OCI-LY1 (cell line): ENCODE measurements at regions not wholly inside any gene's neighbourhood (a gene's known extent, or its start where the extent isn't known, plus 50 kb on each side); places are given as distances from the start of the nearest gene placed in this dataset.

Experiments
- H2AFZ ChIP-seq: fragments of 200-600 bp; sonication (generic), shearing (Covaris generic); 2 replicates; pipeline ENCODE4 v1.6.0; 2014; ENCODE audit warnings: antibody characterized with exemption, mild to moderate bottlenecking, low read length
- H3F3A ChIP-seq: fragments of 200-600 bp; sonication (generic), shearing (Covaris generic); 2 replicates; pipeline ENCODE4 v1.6.0; 2014; ENCODE audit warnings: mild to moderate bottlenecking, antibody characterized with exemption, low read length, moderate library complexity; ENCODE audit not compliant: insufficient read depth
- H3K27ac ChIP-seq: fragments of 200-600 bp; sonication (generic); 2 replicates; pipeline ENCODE4 v1.5.1; 2014; ENCODE audit warnings: low read length, mixed run types, mild to moderate bottlenecking, low read depth; ENCODE audit not compliant: poor library complexity, severe bottlenecking
- H3K27me3 ChIP-seq: fragments of 200-600 bp; sonication (generic); 2 replicates; pipeline ENCODE4 v1.6.0; 2014; ENCODE audit warnings: antibody characterized with exemption, mild to moderate bottlenecking, low read length, moderate library complexity; ENCODE audit not compliant: insufficient read depth
- H3K36me3 ChIP-seq: fragments of 200-600 bp; sonication (generic); 2 replicates; pipeline ENCODE4 v1.6.1; 2014; ENCODE audit warnings: mild to moderate bottlenecking, antibody characterized with exemption, low read length, moderate library complexity, mixed read lengths; ENCODE audit not compliant: insufficient read depth
- H3K4me1 ChIP-seq: fragments of 200-600 bp; sonication (generic); 2 replicates; pipeline ENCODE4 v1.5.1; 2014; ENCODE audit warnings: mild to moderate bottlenecking, low read length, moderate library complexity; ENCODE audit not compliant: insufficient read depth, severe bottlenecking
- H3K4me2 ChIP-seq: fragments of 200-600 bp; sonication (generic), shearing (Covaris generic); 2 replicates; pipeline ENCODE4 v1.6.1; 2014; ENCODE audit warnings: low read length
- H3K4me3 ChIP-seq: fragments of 200-600 bp; sonication (generic); 2 replicates; pipeline ENCODE4 v1.5.1; 2014; ENCODE audit warnings: low read length, low read depth, mild to moderate bottlenecking, mixed read lengths; ENCODE audit not compliant: poor library complexity, severe bottlenecking
- H3K79me2 ChIP-seq: fragments of 200-600 bp; shearing (Covaris generic); 2 replicates; pipeline ENCODE4 v1.6.1; 2016; ENCODE audit warnings: mixed run types, low read length, mixed read lengths; ENCODE audit not compliant: insufficient read depth
- H3K9ac ChIP-seq: fragments of 200-600 bp; sonication (generic), shearing (Covaris generic); 2 replicates; pipeline ENCODE4 v1.6.1; 2014; ENCODE audit warnings: mild to moderate bottlenecking, low read length, mixed read lengths
- H3K9me2 ChIP-seq: fragments of 200-600 bp; sonication (generic), shearing (Covaris generic); 2 replicates; pipeline ENCODE4 v1.6.1; 2014; ENCODE audit warnings: low read depth, mild to moderate bottlenecking, low read length, mixed read lengths
- H3K9me3 ChIP-seq: fragments of 200-600 bp; shearing (Covaris generic); 2 replicates; pipeline ENCODE4 v1.6.1; 2014; ENCODE audit warnings: low read length, mixed read lengths
- H4K20me1 ChIP-seq: fragments of 200-600 bp; sonication (generic), shearing (Covaris generic); 2 replicates; pipeline ENCODE4 v1.6.0; 2016; ENCODE audit warnings: mild to moderate bottlenecking, low read length; ENCODE audit not compliant: insufficient read depth
- CTCF ChIP-seq: fragments of 200-600 bp; sonication (generic), shearing (Covaris generic); IDR thresholded peaks from 2 replicates; pipeline ENCODE4 v1.5.1; 2017; ENCODE audit warnings: mild to moderate bottlenecking, antibody characterized with exemption, low read length, moderate library complexity, mixed read lengths
- EZH2 ChIP-seq: fragments of 200-600 bp; sonication (generic), shearing (Covaris generic); IDR thresholded peaks from 2 replicates; pipeline ENCODE4 v1.8.0; 2017; ENCODE audit warnings: borderline replicate concordance, mixed run types, mild to moderate bottlenecking, antibody characterized with exemption, low read length, moderate library complexity, mixed read lengths

- no peaks in the 10 kb centered on the region for H3K9me3 ChIP-seq
- H3K9me2 ChIP-seq: no peaks in the 10 kb centered on the region
- no peak overlapping the region for H2AFZ ChIP-seq
- TF ChIP-seq CTCF (no peak), EZH2 (no peak)
- H3K27me3 ChIP-seq: no peaks in the 10 kb centered on the region
- H3K9ac ChIP-seq: no peak overlapping the region
- H3F3A ChIP-seq: no peaks in the 10 kb centered on the region
- no peak overlapping the region for H3K4me3 ChIP-seq
- H3K79me2 ChIP-seq: no peaks in the 10 kb centered on the region
- no peak overlapping the region for H3K27ac ChIP-seq
- no peaks in the 10 kb centered on the region for H4K20me1 ChIP-seq
- H3K36me3 ChIP-seq: no peaks in the 10 kb centered on the region
- H3K4me1 ChIP-seq: no peaks in the 10 kb centered on the region
- no peak overlapping the region for H3K4me2 ChIP-seq
These were observed 150.1 kb downstream of the SUDS3 start for GRCh38 chr12:118526255-118527095.

GRCh38 chr12:118527310-118527709 is 151.0 kb downstream of the SUDS3 start:
- Histone ChIP-seq H3K27me3 (no peaks in the 10 kb centered on the region), H3K36me3 (no peaks in the 10 kb centered on the region), H3K9me3 (no peaks in the 10 kb centered on the region), H2AFZ (no peak overlapping the region), H3K9ac (no peak overlapping the region), H4K20me1 (no peaks in the 10 kb centered on the region), H3K4me3 (no peak overlapping the region), H3K4me1 (no peaks in the 10 kb centered on the region), H3K9me2 (no peaks in the 10 kb centered on the region), H3F3A (no peaks in the 10 kb centered on the region), H3K4me2 (no peak overlapping the region), H3K27ac (no peak overlapping the region), H3K79me2 (no peaks in the 10 kb centered on the region)
- no peak for TF ChIP-seq EZH2
- no peak for TF ChIP-seq CTCF

GRCh38 chr12:118528625-118529024 is 152.3 kb downstream of the SUDS3 start:
- Histone ChIP-seq H3K9ac (no peak overlapping the region), H3F3A (no peaks in the 10 kb centered on the region), H3K27ac (no peak overlapping the region), H3K27me3 (no peaks in the 10 kb centered on the region), H3K4me3 (no peak overlapping the region), H3K4me2 (no peak overlapping the region), H2AFZ (no peak overlapping the region), H3K9me3 (no peaks in the 10 kb centered on the region), H3K4me1 (no peaks in the 10 kb centered on the region), H3K9me2 (no peaks in the 10 kb centered on the region), H4K20me1 (no peaks in the 10 kb centered on the region), H3K79me2 (no peaks in the 10 kb centered on the region), H3K36me3 (no peaks in the 10 kb centered on the region)
- TF ChIP-seq CTCF (no peak), EZH2 (no peak)
